ENCODE measurements at regions not wholly inside any gene's neighbourhood (a gene's known extent, or its start where the extent isn't known, plus 50 kb on each side); places are given as distances from the start of the nearest gene placed in this dataset.

DNA sequence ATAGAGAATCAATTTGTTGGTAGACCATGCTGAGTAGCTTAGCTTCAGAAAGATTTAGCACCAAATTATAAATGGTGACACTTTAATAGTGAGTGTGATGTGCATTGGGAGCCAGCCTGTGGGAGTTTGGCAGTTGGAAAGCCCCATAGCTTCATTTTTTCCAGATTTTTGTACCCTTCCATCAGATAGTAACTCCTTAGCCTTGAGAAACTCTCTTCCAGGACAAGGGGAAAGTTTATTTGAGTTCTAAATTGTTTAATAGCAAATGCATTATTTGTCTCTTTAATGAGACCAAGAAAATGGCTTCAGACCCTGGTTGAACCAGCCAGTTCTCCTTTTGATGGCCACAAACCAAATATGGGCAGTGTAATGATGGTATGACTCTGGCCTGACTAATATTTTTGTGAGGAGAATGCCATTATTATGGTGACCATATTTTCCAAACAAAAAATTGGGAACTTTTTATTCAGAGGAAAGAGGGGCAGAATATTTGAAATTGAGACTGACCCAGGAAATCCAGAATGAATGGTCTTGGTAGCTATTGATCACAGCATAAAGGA, 49.8 kb downstream of the PLCE1 start:
- DNase-seq = no peak

- no peak for DNase-seq
Observed at GRCh38 chr10:94046098-94046497, 52.4 kb downstream of the PLCE1 start.

GRCh38 chr10:94047293-94047692, 53.6 kb downstream of the PLCE1 start:
- no peak for DNase-seq

DNA sequence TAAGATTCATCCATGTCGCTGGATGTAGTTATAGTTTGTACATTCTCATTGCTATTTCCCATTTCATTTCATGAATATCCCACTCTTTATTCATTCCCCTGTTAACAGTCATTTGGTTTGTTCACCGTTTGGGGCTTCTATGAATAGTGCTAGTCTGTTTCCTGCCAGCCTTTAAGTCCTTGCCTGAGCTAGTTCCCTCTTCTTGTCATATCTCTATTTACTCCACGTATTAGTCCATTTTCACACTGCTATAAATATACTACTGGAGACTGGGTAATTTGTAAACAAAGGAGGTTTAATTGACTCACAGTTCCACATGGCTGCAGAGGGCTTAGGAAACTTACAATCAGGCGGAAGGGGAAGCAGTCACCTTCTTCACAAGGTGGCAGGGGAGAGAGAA, 56.2 kb downstream of the PLCE1 start:
- DNase-seq = no peak

- DNase-seq = no peak
Observed at GRCh38 chr10:94052281-94052680, 58.5 kb downstream of the PLCE1 start.

DNA sequence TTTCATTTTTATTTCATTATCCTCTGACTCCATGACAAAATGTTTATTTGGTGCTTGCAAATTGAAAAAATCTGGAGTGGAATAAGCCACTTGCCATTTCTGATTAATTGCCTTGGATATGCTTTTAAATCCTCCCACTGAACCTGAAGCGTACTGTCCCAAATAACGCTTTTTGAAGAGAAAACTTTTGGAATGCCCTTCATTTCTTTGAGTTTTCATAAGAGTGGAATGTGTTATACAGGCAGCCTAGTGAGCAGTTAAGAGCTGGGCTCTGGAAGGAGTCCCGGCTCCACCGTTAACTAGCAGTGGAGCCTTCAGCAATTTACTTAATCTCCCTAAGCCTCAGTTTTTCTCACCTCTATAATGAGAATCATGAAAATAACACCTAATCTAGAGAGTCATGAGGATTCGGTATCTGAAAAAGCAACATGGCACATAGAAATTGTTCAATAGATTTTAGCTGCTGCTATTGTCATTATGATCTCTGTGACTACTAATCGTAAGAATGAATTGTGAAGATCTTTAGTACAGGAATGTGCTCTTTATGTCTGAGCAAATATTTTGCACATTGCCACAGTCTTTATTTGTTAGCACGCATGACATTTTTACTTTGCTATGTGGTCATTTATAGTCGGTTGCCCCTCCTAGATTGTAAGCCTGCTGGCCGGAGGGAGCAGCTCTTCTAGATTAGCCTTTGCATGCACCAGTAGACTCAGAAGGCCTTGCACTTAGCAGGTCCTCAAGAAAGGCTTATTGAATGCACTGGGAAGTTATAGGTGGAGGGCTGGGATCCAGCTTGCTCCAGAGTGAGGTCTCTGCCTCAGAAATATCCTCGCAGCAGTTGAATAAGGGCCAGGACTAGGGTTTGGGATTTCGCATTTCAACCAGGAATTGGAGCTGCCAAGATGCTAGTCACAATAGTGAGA, 59.4 kb downstream of the PLCE1 start:
- no peak for DNase-seq

DNA sequence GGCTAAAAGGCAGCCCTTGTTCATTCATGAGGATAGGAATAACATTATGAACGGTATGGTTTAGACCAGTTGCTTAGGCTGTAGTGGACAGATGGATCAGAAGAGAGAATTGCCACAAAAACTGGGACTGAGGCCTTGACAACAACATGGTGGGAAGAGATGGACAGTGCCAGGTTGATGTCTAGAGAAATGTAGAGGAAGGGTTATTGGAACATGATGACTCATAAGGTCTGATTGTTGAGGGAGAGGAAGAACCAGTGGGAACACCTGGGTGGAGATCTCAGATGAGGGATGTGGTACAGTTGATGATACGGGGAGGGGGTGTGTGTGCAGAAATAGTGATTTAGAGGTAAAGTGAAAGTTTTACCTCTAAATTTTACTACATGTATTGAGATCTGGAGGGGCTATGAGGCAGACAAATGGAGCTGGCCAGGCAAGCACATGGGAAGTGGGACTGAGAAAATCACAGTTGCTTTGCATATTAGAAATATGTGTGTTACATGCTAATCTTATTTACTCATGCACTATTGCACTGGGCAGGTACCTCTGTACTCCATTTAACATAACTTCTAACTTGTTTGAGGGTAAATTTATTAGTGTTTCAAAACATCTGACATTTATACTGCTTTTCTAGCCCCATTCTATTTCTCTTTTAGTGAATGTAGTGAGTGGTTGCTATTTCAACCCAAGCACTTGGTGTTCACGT, 65.6 kb downstream of the PLCE1 start:
- DNase-seq = no peak

DNA sequence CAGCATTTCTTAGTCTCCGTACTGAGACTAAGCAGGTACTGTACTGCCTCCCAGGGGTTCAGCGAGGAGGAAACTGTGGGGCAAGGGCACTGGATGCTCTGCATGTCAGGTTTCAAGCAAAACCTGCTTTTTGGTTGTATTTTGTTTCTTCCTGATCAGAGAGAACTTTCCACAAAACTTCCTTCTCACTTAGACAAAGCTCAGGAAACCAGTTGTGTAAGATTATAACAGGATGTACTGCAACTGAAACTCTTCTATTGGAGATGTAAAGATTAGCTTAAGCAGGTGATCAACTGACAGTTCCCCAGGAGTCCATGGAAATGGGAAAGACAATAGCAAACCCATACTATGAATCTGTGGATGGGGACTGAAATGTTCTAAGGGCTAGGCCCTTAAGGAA, 67.3 kb downstream of the PLCE1 start:
- DNase-seq = no peak

- DNase-seq = no peak
Observed at GRCh38 chr10:94062611-94063010, 68.9 kb downstream of the PLCE1 start.

GRCh38 chr10:94065362-94065761, 71.6 kb downstream of the PLCE1 start:
- DNase-seq = no peak

DNA sequence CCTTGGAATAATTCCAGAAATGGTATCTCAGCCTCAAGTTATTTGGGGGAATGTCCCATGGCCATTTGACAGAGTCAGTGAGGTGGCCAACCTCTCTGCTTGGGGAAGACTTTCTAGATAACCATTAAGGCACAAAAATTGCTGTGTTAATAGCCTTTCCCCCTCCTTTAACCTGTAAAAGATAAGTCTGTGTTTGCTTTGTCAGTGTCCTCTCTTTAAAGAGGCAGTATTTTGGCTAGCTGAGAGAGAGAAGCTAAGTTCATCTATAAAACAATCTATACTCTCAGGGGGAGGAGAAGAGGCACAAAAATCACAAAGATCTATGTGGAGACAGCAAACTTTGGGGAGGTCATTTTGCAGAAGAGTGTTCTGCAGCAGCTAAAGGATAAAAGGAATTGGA, 72.1 kb downstream of the PLCE1 start:
- DNase-seq = no peak

DNA sequence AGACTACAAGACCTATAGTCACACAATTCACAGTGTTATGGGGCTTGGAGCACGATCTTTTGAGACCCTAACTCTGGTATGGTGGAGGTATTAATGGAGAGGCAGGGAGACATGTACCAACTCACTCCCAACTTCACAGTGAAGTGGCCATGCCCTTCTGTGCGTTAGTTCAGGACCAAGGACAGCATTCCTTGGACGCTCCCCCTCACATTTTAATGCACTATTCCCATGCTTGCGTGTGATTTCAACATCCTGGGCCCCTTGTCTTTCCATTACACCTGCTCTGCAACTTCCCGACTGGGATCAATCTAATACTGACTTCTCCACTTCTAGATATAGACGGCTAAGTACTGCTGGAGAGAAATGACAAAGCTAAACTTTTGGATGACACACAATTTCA, 72.7 kb downstream of the PLCE1 start:
- DNase-seq = no peak

DNA sequence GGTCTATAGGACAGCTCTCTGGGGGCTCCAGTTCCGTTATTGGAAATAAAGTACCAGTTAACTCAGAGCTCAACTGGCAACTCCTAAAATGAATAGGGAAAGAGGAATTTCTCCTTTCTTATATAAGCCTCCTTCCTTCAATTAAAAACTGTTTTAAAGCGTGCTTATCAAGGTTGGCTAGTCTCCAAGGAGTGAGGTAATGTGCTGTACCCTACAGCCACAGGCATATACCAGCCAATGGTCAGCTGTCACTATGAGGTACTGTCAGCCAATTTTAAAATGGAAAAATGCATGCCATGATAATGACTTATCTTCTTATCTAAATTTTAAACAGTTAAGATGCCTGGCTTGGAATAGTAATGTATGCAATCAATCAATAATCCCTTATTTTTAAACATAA, 76.2 kb downstream of the PLCE1 start:
- DNase-seq = no peak

GRCh38 chr10:94074462-94074861, 80.7 kb downstream of the PLCE1 start:
- no peak for DNase-seq

DNA sequence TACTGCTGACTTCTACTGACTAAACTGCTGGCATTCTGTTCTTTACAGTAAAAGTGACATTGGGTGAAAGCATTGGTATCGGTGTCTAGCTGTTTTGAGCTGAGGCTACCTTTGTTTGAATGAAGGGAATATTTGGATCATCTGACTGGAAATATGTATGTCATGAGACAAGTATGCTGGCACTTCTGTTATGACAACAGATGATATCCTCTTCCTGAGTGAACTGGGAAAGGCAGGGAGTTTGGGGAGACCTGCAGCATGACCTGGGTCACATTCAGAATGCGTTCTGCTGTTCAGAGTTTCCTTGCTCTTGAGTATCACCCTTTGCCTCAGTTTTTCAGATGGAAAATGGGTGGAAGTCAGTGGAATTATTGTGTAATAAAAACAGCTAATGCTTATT, 81.8 kb downstream of the PLCE1 start:
- no peak for DNase-seq

GRCh38 chr10:94076325-94076841, 82.7 kb downstream of the PLCE1 start:
- DNase-seq = no peak

DNA sequence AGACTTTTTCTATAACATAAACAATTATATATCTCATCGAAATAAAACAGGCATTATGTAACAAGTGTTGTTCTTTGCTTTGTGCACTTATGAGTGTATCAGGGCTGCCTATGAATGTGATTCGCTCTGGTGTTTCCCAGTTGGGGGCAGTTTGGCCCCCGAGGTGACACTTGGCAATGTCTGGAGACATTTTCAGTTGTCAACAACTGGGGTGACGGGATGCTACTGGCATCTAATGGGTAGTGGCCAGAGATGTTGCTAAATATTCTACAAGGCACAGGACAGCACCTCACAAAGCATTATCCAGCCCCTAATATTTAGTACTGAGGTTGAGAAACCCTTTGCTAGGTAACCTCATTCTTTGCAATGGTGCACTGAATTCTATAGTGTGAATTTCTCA, 83.3 kb downstream of the PLCE1 start:
- DNase-seq = no peak

DNA sequence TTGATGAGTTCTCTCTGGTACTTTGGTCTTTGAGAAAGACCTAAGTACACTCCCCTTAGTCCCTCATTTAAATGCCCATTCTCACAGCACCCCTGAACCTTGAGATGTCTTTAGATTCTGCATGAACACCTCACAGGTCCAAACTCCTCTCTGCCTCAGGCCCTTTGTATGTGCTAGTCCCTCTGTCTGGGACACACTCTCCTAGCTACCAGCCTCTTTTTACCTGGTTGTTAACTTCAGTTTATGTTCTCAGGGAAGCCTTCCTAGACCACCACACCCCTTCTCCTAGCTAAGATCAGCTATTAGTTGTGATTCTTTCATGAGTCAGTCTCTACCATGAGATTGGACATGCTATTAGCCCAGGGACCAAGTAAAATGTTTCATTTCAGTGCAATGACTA, 86.4 kb downstream of the PLCE1 start:
- no peak for DNase-seq

DNA sequence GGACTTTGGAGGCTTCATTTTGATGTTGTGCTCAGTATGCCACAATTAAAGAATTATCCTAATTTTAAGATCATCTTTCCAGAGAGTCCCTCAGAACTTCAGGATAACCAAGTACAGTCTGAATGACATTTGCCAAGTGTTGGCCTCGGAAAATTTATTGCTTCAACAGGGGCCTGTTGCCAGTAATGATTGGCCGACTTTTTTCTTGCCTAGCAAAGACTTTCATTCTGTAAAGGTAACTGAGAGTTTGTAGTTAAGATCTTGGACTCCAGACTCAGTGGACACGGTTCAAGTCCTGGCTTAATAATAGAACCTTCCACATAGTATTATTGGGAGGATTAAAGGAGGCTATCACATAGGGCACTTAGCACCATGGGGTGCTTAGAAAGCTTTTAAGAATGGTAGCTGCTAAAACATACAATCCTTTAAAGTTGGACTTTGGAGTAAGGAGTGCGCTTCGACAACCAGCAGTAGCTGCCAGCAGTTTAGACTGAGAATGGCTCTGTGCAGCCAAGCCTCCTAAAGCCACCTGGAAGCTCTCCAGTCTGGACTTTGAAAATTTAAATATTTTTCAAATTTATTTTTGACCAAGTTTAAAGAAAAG, 90.0 kb downstream of the PLCE1 start:
- no peak for DNase-seq

- DNase-seq = no peak
Observed at GRCh38 chr10:94084344-94084743, 90.6 kb downstream of the PLCE1 start.

GRCh38 chr10:94085288-94085687, 91.6 kb downstream of the PLCE1 start:
- no peak for DNase-seq

DNA sequence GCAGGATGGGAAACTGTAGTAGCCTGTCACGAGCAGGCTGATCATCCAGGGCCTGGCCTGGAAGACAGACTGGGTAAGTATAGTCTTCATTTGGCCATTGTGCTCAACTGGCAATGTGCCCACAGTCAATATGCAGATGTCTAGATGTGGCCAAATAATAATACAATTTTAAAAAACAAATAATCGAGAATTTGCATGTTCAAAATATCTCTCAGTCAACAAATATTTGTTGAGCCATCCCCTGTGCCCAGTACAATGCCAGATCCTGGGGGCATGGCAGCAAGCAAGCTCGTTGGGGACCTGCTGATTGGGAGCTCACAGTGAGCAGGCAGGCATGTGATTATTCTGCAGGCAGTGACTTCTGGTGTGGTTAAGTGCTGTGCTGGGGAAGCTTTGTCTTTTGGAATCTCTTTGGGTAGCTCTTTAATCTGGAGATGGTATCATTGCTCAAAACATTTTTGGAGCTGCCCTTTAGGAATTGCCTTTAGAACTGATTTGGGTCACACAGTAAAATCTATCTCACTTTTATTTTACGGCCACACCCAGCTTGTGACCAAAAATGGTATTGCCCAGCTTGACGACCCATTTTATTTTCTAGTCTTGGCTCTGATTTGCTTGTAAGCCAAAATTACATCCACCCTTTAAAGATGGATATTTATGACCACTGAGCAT, 92.2 kb downstream of the PLCE1 start:
- DNase-seq = no peak

All from occipital lobe (tissue), 1 donor.